ENCODE measurements at regions not wholly inside any gene's neighbourhood (a gene's known extent, or its start where the extent isn't known, plus 50 kb on each side); places are given as distances from the start of the nearest gene placed in this dataset.

- TF ChIP-seq CTCF (conservative IDR thresholded peaks at IDR 0.05; ENCODE audit: low read length) (no peak), EZH2phosphoT487 (IDR thresholded peaks at IDR 0.05; ENCODE audit: borderline replicate concordance) (no peak)
These were observed 121.1 kb upstream of the COL21A1 start for GRCh38 chr6:56368491-56368890.

Measured in Loucy (cell line).